ENCODE measurements at regions not wholly inside any gene's neighbourhood (a gene's known extent, or its start where the extent isn't known, plus 50 kb on each side); places are given as distances from the start of the nearest gene placed in this dataset.
"Not testable (repeated sequence)": the region's sequence is repeated elsewhere in the genome, so short reads cannot be mapped to it uniquely, and the experiment has no call there.

DNA sequence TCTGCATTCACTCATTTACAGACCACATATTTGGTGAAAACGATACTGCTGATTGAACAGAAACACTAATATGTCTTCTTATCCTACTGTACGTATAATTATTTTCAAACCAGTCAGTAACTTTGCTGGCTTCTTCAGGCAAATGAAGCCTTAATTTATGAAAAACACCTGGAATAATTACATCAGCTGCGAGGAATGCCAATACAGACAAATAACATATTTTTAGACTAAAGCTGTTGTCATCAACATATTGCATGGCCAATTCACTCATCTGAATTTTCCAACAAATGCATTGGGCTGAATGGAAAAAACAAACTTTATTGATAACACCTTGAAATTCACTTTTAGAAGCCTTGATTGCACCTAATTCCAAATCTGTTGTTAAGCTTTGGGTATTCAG, 165.9 kb downstream of the HLX start:
- DNase-seq (ENCODE audit: low read depth): no peak
- no peak overlapping the region for H3K4me3 ChIP-seq (replicated peaks; ENCODE audit: low read depth, low read length)
- TF ChIP-seq, protein P1, sequence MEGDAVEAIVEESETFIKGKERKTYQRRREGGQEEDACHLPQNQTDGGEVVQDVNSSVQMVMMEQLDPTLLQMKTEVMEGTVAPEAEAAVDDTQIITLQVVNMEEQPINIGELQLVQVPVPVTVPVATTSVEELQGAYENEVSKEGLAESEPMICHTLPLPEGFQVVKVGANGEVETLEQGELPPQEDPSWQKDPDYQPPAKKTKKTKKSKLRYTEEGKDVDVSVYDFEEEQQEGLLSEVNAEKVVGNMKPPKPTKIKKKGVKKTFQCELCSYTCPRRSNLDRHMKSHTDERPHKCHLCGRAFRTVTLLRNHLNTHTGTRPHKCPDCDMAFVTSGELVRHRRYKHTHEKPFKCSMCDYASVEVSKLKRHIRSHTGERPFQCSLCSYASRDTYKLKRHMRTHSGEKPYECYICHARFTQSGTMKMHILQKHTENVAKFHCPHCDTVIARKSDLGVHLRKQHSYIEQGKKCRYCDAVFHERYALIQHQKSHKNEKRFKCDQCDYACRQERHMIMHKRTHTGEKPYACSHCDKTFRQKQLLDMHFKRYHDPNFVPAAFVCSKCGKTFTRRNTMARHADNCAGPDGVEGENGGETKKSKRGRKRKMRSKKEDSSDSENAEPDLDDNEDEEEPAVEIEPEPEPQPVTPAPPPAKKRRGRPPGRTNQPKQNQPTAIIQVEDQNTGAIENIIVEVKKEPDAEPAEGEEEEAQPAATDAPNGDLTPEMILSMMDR (IDR thresholded peaks at IDR 0.05; ENCODE audit: low read length, missing control alignments): no peak

DNA sequence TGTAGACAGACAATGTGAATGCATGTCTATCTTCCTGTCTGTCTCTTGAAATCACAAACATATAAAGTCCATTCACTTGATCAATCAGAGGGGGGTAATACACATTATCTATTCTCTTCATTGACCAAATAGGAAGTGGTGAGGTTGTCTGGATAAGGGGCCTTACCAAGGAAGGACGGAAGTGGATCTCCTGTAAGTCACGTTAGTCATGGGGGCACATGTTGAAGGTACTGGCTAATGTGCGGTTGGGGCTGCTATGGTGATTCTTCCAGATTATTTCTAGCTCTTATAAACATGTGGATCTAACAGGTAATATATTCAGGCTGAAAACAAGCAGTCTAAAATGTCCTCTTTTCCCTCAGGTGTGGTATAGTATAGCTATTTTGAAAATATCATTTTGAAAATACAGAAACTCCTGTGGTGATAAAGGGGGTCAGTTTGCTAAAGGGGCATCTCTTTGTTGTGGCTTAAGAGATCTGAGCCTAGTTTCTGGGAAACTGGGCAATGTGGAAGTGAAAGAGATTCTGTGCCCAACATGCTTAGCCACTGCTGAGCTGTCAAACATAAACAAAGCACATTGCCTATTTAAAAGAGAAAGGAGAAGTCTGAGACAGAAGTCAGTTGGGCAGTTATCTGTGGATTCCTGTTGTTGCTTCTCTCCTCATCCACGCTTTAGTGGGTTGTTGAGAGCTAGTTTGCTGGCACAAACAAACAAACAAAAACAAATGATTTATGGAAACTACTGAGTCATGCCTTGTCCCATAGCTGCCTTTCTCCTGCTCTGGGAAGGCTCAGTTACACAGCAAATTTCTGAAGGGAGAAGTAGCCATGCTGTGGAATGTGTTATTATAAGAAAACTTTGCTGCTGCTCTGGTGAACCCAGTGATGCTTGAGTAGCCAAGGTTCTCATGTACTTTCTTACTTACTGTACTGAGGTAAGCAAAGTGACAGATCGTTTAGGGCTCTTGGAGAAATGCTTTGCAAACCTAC, 166.9 kb downstream of the HLX start:
- H3K4me3 ChIP-seq (replicated peaks; ENCODE audit: low read depth, low read length): no peak overlapping the region
- peak; percentile 28 for DNase-seq (ENCODE audit: low read depth)
- TF ChIP-seq, protein P1 (IDR thresholded peaks at IDR 0.05; ENCODE audit: low read length, missing control alignments): no peak

DNA sequence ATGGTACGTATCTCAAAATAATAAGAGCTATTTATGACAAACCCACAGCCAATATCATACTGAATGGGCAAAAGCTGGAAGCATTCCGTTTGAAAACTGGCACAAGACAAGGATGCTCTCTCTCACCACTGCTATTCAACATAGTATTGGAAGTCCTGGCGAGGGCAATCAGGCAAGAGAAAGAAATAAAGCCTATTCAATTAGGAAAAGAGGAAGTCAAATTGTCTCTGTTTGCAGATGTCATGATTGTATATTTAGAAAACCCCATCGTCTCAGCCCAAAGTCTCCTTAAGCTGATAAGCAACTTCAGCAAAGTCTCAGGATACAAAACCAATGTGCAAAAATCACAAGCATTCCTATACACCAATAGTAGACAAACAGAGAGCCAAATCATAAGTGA, 172.1 kb downstream of the HLX start:
- DNase-seq (ENCODE audit: low read depth); H3K4me3 ChIP-seq (replicated peaks; ENCODE audit: low read depth, low read length): not testable (repeated sequence)

DNA sequence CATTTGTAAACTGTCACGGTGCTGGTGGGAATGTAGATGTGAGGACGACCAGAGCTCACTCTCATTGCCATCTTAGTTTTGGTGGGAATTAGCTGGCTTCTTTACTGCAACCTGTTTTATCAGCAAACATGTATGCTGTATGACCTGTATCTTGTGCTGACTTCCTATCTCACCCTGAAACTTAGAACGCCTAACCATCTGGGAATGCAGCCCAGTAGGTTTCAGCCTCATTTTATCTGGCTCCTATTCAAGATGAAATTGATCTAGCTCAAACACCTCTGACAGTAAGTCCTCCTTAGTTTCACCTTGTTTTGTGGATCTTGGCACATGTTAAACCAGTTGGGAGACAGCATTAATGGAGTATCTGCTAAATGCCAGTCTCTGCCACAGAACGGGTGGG, 174.6 kb downstream of the HLX start:
- no peak overlapping the region for H3K4me3 ChIP-seq (replicated peaks; ENCODE audit: low read depth, low read length)
- DNase-seq (ENCODE audit: low read depth): no peak
- TF ChIP-seq, protein P1 (IDR thresholded peaks at IDR 0.05; ENCODE audit: low read length, missing control alignments): no peak

DNA sequence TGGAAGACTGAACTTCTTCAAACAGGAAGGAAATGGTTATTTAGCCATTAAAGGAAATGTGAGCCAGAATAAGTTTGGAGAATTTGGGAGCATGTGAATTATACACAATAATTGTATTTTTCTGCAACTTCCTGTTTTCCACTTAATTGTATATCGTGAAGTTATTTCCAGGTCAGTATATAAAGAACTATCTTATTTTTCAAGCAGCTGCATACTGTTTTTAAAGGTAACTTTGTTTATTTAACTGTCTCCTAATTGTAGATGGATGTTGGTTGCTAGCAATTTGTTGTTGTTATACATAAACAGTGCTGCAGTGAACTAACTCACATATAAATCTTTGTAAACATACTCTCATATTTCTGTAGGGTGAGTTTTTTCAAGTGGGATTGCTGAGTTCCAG, 180.3 kb downstream of the HLX start:
- no peak for DNase-seq (ENCODE audit: low read depth)
- no peak overlapping the region for H3K4me3 ChIP-seq (replicated peaks; ENCODE audit: low read depth, low read length)
- TF ChIP-seq, protein P1 (IDR thresholded peaks at IDR 0.05; ENCODE audit: low read length, missing control alignments): no peak

DNA sequence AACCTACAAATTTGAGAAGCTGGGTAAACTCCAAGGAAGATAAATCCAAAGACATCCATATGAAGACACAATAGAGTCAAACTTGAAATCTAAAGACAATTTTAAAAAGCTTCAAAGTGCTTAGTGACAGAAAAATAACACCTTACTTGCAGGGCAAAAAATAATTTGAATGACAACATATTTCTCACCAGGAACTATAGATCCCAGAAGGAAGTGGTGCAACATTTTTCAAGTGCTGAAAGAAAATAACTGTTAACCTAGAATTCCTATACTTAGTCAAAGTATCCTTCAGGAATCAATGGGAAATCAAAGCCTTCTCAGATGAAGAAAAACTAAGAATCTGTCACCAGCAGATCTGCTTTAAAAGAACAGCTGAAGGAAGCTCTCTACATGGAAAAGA, 184.4 kb downstream of the HLX start:
- TF ChIP-seq, protein P1 (IDR thresholded peaks at IDR 0.05; ENCODE audit: low read length, missing control alignments): no peak
- H3K4me3 ChIP-seq (replicated peaks; ENCODE audit: low read depth, low read length): no peak overlapping the region
- DNase-seq (ENCODE audit: low read depth): no peak

DNA sequence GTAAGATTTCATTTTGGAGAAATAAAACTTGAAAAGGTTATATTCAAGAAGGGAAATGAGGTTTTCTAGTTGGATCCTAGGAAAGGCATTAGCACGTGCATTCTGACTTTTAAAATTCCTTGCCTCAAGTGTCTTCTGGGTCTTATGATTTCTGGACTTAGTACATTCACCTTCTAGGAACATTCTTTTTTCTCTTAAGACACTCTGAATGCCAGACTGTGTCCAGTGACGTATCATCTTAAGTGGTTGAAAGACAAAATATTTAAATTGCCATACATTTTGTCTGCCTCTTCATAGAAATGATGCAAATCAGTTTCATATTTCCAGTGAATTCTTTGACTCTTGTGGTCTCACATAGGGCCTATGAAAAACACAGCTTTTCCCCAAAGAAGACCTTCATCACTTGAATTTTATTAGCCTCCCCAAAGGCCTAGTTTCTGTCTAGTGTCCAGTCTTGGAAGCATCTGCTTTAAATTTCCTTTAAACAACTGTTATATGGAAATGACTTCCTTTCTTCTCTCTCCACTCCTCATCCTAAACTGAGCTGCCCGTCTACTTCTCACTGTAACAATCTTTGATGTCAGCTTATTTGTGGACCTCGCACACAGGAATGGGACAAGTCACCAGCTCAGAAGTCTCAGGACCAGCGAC, 187.2 kb downstream of the HLX start:
- DNase-seq (ENCODE audit: low read depth): no peak
- H3K4me3 ChIP-seq (replicated peaks; ENCODE audit: low read depth, low read length): no peak overlapping the region
- TF ChIP-seq, protein P1 (IDR thresholded peaks at IDR 0.05; ENCODE audit: low read length, missing control alignments): no peak

Data from fibroblast of pulmonary artery (primary cell).